SW 1271 (cell line): ENCODE measurements at regions not wholly inside any gene's neighbourhood (a gene's known extent, or its start where the extent isn't known, plus 50 kb on each side); places are given as distances from the start of the nearest gene placed in this dataset.
"Not testable (repeated sequence)": the region's sequence is repeated elsewhere in the genome, so short reads cannot be mapped to it uniquely, and the experiment has no call there.

Experiments
- DNase-seq, 2 experiments: peaks; one replicate each; lab custom pipeline; 2025; lab: John Stamatoyannopoulos, UW

GRCh38 chr9:134530724-134531123 is 110.9 kb upstream of the COL5A1 start:
- DNase-seq = no peak

DNA sequence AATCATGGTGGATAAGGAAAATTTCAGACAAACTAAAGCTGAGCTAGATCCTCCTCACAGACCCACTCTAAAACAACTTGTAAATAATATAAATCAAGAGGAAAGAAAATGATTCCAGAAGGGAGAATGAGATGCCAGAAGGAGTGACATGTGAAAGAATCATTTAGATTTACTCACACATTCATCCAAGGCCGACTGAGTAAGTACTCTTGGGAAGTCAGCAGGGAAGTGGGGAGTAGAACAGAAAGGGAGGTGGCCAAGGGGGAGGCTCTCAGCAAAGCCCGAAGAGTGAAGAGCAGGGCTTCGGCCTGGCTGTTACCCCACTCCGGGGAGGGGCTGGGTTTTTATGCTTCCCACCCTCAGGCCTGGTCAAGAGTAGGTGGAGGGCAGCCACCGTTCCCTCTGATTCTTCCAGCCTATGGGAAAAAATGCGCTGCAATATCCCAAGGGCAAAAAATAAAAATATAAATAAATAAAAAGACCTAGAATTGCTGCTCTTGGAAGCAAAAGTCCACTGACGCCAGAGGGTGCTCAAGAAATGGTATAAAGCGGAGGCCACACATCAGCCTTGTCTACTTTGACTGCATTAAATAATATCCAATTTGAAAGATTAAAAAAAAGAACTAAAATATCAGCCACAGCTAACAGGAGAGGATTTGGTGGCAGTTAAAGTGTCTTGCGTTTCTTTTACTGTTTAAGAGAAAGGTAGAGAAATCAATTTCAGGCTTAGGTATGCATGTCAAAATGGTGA is 110.2 kb upstream of the COL5A1 start:
- no peak for DNase-seq

GRCh38 chr9:134532084-134532483 is 109.5 kb upstream of the COL5A1 start:
- DNase-seq = no peak

DNA sequence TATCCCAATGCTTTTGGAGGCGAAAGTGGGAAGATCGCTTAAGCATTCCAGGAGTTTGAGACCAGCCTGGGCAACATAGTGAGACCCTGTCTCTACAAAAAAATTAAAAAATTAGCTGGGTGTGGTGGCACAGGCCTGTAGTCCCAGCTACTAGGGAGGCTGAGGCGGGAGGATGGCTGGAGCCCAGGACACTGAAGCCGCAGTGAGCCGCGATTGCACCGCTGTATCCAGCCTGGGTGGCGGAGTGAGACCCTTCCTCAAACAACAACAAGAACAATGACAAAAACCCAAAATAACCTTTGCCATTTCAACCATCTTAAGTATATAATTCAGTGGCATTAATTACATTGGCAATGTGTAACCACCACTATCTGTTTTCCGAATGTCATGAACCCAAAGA is 108.9 kb upstream of the COL5A1 start:
- not testable (repeated sequence) for DNase-seq

DNA sequence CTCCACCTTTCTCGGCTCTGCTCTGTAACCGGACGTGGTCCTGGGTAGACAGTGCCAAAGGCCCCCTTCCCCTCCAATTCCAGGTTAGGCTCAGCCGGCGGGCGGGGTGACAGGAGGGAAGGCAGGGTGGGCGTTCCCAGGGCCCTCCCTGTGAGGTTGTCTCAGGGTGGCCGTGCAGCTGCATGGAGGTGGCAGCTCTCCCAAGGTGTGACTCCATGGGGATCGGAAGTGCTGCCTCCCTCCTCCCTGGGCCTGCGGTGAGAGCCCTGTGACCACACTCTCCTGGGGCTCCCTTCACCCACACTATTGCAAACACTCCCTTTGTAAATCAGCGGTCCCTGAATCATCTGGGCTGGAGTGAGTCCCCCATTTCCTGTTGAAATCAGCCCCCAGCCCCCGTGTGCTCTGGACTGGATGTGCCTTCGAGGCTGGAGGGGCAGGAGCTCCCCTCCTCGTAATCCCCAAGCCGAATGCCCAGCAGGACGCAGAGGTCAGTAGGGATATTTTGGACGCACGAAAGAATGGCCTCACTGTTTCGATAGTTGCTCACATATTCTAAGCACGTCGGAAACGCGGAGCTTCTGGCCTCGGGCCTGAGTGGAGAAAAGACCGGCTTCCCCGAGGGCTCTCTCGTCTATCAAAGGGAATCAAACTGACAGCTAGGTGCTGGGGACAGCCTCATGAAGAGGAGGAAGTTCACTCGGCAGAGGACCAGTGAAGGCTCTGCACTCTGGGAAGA is 107.6 kb upstream of the COL5A1 start:
- no peak for DNase-seq

GRCh38 chr9:134534661-134535080 is 106.9 kb upstream of the COL5A1 start:
- no peak for DNase-seq

DNA sequence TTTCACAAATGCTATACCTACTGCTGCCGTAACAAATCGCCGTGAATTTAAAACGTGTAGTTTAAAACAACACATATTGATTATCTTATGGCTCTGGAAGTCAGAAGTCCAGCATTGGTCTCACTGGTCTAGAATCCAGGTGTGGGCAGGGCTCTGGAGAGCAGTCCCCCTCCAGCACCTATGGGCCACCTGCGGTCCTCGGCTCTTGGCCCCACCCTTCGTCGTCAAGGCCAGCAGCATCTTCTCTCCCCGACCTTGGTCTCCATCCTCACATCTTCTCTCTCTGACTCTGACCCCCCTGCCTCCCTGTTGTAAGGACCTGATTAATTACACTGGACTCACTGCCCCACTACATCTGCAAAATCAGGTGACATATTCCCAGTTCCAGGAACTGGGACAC is 106.4 kb upstream of the COL5A1 start:
- DNase-seq = no peak

DNA sequence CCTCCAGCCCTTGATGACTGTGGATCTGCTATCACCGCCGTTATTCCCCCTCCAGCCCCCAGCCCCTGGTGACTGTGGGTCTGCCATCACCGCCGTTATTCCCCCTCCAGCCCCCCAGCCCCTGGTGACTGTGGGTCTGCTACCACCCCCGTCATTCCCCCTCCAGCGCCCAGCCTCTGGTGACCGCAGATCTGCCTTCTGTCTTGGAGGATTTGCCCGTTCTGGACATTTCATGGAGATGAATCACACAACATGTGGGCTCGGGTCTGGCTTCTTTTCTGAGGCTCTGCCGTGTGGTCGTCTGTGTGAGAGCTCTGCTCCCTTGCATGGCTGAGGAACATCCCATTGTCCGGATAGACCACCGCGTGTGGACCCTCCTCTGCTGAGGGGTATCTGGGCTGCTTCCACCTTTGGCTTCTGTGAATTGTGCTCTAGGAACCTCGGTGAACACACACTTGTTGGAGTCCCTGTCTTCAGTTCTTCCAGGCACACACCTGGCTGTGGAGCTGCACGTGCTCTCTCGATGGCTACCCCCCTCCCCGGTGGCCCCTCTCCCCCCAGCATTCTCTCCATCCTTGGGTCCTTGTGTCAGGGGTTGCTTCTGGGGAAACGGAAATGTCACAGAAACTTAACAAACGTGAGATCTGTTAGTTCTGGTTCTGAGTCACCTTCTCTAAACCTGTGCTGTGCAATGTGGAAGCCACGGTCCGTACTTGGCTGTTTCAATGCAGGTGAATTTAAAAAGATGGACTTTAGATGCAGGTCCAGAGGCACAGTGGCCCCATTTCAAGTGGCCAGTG is 105.3 kb upstream of the COL5A1 start:
- DNase-seq = no peak

DNA sequence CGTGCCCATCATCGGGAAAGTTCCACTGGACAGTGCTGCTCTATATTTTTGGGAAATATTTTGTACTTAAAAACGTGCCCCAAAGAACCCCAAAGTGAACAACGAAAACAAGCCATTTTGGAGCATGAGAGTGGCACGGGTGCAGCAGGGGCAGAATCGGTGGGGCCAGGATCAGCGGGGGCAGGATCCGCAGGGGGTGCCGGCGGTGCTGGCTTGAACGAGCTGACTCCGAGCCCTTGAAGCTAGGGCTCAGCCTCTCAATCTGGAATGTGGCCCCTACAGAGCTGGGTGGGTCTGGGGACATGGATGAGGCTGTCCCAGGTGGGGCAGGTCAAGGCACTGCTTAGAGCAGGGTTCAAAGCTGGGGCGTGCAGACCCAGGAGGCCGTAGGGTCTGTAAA is 104.7 kb upstream of the COL5A1 start:
- no peak for DNase-seq

DNA sequence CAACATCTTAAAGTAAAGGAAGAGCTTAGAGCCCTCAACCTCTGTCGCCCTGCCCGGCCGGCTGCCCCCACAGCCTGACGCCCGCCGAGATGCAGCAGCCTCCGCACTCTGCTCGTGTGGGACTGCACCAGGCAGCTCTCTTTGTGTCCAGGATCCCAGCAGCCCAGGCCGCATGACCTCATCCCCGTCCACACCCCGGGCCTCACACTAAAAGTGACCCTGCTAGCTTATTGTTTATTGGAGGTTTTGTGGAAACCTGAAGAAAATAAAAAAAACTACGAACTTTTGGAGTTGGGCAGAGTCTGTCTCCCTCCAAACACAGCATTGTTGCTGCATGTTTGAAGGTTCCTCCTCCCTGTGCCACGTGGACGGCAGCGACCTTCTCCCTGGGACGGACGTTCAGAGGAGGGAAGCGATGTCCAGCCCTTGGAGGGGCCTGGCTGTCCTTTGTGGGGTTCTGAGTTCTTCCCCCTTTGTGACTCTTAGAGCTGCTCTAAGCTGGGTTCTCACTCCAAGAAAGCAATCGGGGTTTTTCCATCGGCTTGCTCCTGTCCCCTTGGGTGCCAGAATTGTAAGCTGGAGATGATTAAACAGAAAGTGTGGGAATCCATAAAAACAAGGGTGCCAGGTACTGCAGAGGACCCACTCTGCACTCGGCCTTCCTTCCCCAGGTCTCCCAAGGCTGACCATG is 103.5 kb upstream of the COL5A1 start:
- DNase-seq = no peak

DNA sequence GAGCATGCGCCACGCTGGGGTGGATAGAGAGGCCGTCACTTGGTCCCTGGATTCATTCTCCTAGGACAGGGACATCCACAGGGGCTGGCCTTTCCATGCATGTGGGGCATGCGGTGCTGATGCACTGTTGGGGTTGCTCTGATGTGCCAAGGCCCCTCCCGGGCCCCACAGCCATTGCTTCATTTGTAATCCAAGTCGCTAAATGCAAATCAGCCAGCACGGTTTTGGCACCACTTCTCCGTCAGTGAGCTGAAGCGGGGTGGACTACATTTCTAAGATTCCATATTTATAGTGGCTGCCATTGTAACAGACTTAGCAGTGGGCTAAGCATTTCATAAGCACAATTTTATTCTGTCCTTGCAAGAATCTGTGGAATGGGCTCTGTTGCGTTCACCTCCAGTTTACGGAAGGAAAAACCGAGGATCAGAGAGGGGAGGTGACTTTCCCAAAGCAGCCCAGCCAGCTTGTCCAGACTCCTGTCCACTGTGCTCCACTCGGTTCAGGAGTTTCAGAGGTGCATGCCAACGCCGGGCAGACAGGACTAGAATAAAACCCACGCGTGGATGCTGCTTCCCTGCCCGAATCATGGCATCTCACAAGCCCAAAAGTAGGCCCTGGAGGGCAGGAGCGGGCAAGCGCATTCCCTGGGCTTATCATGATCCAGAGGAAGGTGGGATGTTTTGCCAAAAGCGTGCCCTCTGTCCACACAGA is 102.6 kb upstream of the COL5A1 start:
- DNase-seq = no peak

DNA sequence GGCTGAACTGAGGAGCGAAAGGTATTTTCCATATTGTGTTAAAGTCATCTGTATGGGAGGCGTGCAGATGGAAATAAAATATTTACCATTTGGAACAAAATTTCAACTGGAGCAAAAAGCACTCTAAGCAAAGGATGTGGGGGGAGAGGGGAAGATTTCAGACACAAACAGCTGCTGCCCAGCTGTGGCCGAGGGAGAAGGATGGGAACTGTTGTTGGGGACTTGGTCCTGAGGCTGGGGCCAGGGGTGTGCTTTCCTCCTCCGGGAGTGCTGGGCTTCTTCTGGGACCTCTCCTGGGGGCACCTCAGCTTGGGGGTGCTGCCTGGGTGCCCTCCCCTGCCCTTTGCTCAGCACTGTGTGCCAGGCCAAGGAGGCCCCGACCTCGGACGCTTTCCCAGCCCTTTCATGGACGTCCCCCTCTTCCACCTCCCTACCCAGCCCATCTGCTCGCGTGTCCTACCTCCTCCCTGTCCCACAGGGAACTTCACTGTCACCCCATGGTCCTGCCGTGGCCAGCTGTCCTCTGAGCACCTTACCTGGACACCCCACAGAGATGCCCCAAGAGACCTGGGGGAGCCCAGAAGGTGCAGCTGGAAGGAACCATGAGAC is 101.9 kb upstream of the COL5A1 start:
- no peak for DNase-seq

GRCh38 chr9:134540276-134541096 is 101.1 kb upstream of the COL5A1 start:
- no peak for DNase-seq

DNA sequence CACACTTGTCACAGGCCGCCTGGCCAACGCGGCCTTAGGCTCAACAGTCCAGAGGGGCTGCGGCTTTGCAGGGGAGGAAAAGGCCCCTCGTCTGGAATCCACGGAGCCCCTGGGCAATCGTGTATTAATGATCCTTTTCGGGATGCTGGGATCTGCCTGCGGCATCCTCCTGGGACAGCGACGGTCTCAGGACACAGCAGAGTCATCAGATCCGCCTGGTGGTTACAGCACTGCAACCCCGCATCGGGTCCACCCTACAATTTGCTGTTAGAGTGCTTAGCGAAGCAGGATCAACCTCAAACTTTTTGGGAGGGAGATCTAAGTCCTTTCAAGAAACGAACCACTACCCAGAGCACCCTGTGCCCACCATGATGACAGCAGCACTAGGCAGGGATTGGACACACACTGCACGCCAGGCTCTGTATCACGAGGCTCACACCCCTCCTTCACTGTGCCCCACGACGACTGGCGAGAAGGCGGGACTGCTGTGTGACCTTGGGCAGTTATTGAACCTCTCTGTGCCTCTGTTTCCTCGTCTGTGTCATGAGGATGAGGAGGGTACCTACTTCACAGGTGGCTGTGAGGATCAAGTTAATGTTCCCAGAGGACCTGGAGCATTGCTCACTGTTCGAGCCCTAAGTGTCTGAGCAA is 100.4 kb upstream of the COL5A1 start:
- no peak for DNase-seq

GRCh38 chr9:134544388-134545214 is 97.0 kb upstream of the COL5A1 start:
- no peak for DNase-seq

- no peak for DNase-seq
Measured at GRCh38 chr9:134545215-134545542, 96.4 kb upstream of the COL5A1 start.

- no peak for DNase-seq
Measured at GRCh38 chr9:134545543-134546245, 95.9 kb upstream of the COL5A1 start.

GRCh38 chr9:134546246-134546731 is 95.3 kb upstream of the COL5A1 start:
- no peak for DNase-seq
